ENCODE measurements at regions not wholly inside any gene's neighbourhood (a gene's known extent, or its start where the extent isn't known, plus 50 kb on each side); places are given as distances from the start of the nearest gene placed in this dataset.

GRCh38 chr4:137427411-137427810 lies 104.9 kb downstream of the PCDH18 start:
- Histone ChIP-seq H3K36me3 (ENCODE audit: control insufficient read depth, insufficient read depth, low read length) (no peaks in the 10 kb centered on the region), H3K9me3 (ENCODE audit: control insufficient read depth, insufficient read depth, low read depth, low read length) (no peaks in the 10 kb centered on the region), H3K27me3 (ENCODE audit: control insufficient read depth, insufficient read depth, low read length) (no peaks in the 10 kb centered on the region), H3K4me3 (replicated peaks in 1 of 4; ENCODE audit: control extremely low read depth in 1 of 4, insufficient read depth in 1 of 4, low read depth in 3 of 4, low read length in 4 of 4) (no peak overlapping the region), H2AFZ (ENCODE audit: low read length) (no peak overlapping the region), H3K4me2 (ENCODE audit: extremely low read depth, insufficient read depth, low read length) (no peak overlapping the region), H3K9ac (ENCODE audit: insufficient read depth, low read length) (no peak overlapping the region), H3K79me2 (ENCODE audit: control insufficient read depth, insufficient read depth, low read length) (no peaks in the 10 kb centered on the region), H3K4me1 (ENCODE audit: control insufficient read depth, extremely low read depth, insufficient read depth, low read length) (no peaks in the 10 kb centered on the region), H3K27ac (ENCODE audit: insufficient read depth, low read length) (no peak overlapping the region), H4K20me1 (ENCODE audit: control insufficient read depth, extremely low read depth, insufficient read depth, low read length) (no peaks in the 10 kb centered on the region)
- DNase-seq (ENCODE audit: low read depth in 2 of 2): no peak
- TF ChIP-seq CTCF (conservative IDR thresholded peaks at IDR 0.05 in 1 of 2, IDR thresholded peaks at IDR 0.05 in 1 of 2; ENCODE audit: low read depth in 1 of 2, low read length in 2 of 2) (no peak), EZH2 (IDR thresholded peaks at IDR 0.05; ENCODE audit: low read length, missing control alignments) (no peak)

GRCh38 chr4:137425281-137425680 lies 107.0 kb downstream of the PCDH18 start:
- Histone ChIP-seq H3K4me1 (ENCODE audit: control insufficient read depth, extremely low read depth, insufficient read depth, low read length) (no peaks in the 10 kb centered on the region), H3K4me2 (ENCODE audit: extremely low read depth, insufficient read depth, low read length) (no peak overlapping the region), H3K9me3 (ENCODE audit: control insufficient read depth, insufficient read depth, low read depth, low read length) (no peaks in the 10 kb centered on the region), H3K27me3 (ENCODE audit: control insufficient read depth, insufficient read depth, low read length) (no peaks in the 10 kb centered on the region), H4K20me1 (ENCODE audit: control insufficient read depth, extremely low read depth, insufficient read depth, low read length) (no peaks in the 10 kb centered on the region), H3K9ac (ENCODE audit: insufficient read depth, low read length) (no peak overlapping the region), H3K4me3 (replicated peaks in 1 of 4; ENCODE audit: control extremely low read depth in 1 of 4, insufficient read depth in 1 of 4, low read depth in 3 of 4, low read length in 4 of 4) (no peak overlapping the region), H3K36me3 (ENCODE audit: control insufficient read depth, insufficient read depth, low read length) (no peaks in the 10 kb centered on the region), H3K27ac (ENCODE audit: insufficient read depth, low read length) (no peak overlapping the region), H3K79me2 (ENCODE audit: control insufficient read depth, insufficient read depth, low read length) (no peaks in the 10 kb centered on the region), H2AFZ (ENCODE audit: low read length) (no peak overlapping the region)
- DNase-seq (ENCODE audit: low read depth in 2 of 2): no peak
- no peak for TF ChIP-seq CTCF (conservative IDR thresholded peaks at IDR 0.05 in 1 of 2, IDR thresholded peaks at IDR 0.05 in 1 of 2; ENCODE audit: low read depth in 1 of 2, low read length in 2 of 2)
- TF ChIP-seq EZH2 (IDR thresholded peaks at IDR 0.05; ENCODE audit: low read length, missing control alignments): no peak

GRCh38 chr4:137422666-137423065 lies 109.6 kb downstream of the PCDH18 start:
- Histone ChIP-seq H3K79me2 (ENCODE audit: control insufficient read depth, insufficient read depth, low read length) (no peaks in the 10 kb centered on the region), H3K27ac (ENCODE audit: insufficient read depth, low read length) (no peak overlapping the region), H3K36me3 (ENCODE audit: control insufficient read depth, insufficient read depth, low read length) (no peaks in the 10 kb centered on the region), H3K4me1 (ENCODE audit: control insufficient read depth, extremely low read depth, insufficient read depth, low read length) (no peaks in the 10 kb centered on the region), H4K20me1 (ENCODE audit: control insufficient read depth, extremely low read depth, insufficient read depth, low read length) (no peaks in the 10 kb centered on the region), H3K9me3 (ENCODE audit: control insufficient read depth, insufficient read depth, low read depth, low read length) (no peaks in the 10 kb centered on the region), H3K4me2 (ENCODE audit: extremely low read depth, insufficient read depth, low read length) (no peak overlapping the region), H3K27me3 (ENCODE audit: control insufficient read depth, insufficient read depth, low read length) (no peaks in the 10 kb centered on the region), H3K4me3 (replicated peaks in 1 of 4; ENCODE audit: control extremely low read depth in 1 of 4, insufficient read depth in 1 of 4, low read depth in 3 of 4, low read length in 4 of 4) (no peak overlapping the region), H3K9ac (ENCODE audit: insufficient read depth, low read length) (no peak overlapping the region), H2AFZ (ENCODE audit: low read length) (no peak overlapping the region)
- DNase-seq (ENCODE audit: low read depth in 2 of 2): peak in 1 of 2 donors; percentile 7
- TF ChIP-seq EZH2 (IDR thresholded peaks at IDR 0.05; ENCODE audit: low read length, missing control alignments) (no peak), CTCF (conservative IDR thresholded peaks at IDR 0.05 in 1 of 2, IDR thresholded peaks at IDR 0.05 in 1 of 2; ENCODE audit: low read depth in 1 of 2, low read length in 2 of 2) (no peak)

Data from fibroblast of lung (primary cell).